ENCODE measurements at regions not wholly inside any gene's neighbourhood (a gene's known extent, or its start where the extent isn't known, plus 50 kb on each side); places are given as distances from the start of the nearest gene placed in this dataset.

GRCh38 chr10:107444443-107444842 is 279.9 kb upstream of the SORCS1 start:
- TF ChIP-seq, protein P1, sequence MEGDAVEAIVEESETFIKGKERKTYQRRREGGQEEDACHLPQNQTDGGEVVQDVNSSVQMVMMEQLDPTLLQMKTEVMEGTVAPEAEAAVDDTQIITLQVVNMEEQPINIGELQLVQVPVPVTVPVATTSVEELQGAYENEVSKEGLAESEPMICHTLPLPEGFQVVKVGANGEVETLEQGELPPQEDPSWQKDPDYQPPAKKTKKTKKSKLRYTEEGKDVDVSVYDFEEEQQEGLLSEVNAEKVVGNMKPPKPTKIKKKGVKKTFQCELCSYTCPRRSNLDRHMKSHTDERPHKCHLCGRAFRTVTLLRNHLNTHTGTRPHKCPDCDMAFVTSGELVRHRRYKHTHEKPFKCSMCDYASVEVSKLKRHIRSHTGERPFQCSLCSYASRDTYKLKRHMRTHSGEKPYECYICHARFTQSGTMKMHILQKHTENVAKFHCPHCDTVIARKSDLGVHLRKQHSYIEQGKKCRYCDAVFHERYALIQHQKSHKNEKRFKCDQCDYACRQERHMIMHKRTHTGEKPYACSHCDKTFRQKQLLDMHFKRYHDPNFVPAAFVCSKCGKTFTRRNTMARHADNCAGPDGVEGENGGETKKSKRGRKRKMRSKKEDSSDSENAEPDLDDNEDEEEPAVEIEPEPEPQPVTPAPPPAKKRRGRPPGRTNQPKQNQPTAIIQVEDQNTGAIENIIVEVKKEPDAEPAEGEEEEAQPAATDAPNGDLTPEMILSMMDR (IDR thresholded peaks at IDR 0.05; ENCODE audit: low read length): no peak
- no peak for TF ChIP-seq EZH2 (IDR thresholded peaks at IDR 0.05; ENCODE audit: borderline replicate concordance, low read length)

Data from OCI-LY1 (cell line).